ENCODE measurements at regions not wholly inside any gene's neighbourhood (a gene's known extent, or its start where the extent isn't known, plus 50 kb on each side); places are given as distances from the start of the nearest gene placed in this dataset.

GRCh38 chr3:147851062-147851461 lies 441.9 kb downstream of the ZIC1 start:
- TF ChIP-seq POLR2AphosphoS5 (IDR thresholded peaks at IDR 0.05; ENCODE audit: low read depth, low read length) (no peak), TAF1 (IDR thresholded peaks at IDR 0.05; ENCODE audit: borderline replicate concordance, low read depth, low read length) (no peak), POLR2A (IDR thresholded peaks at IDR 0.05; ENCODE audit: low read depth, low read length) (no peak)
